ENCODE measurements at regions not wholly inside any gene's neighbourhood (a gene's known extent, or its start where the extent isn't known, plus 50 kb on each side); places are given as distances from the start of the nearest gene placed in this dataset.

DNA sequence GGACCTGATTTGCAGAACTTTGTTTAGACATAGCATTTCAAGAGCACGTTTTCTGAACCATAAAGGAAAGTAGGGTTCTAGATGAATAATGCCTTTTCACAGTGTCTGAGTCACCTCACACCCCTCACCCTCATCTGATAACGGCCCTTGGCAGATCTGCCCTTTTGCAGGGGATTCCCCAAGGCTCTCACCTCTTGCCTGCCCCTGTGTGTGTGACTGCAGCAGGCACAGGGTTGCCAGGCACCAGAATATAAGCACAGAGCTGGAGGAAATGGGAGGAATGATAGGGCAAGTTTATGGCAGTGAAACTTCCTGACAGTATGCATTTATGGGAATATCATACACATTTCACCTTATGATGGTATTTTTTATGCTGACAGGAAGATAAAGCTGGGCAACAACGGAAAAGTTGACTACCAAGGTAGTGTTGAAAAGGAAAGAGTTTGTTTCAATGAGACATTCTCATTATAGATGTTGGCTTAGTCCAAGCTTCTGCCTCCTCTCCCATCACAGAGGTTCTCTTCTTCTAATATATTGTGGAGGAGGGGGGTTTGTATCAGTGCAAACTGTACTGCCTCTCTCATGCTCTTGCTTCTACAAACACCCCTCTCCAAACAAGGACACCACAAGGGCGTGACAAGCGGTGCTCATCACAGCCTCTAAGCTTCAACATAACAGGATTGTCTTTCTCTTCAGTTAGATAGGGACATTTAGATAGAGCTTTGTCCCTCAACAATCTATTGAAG is 101.5 kb upstream of the BACH2 start:
- TF ChIP-seq, protein P1, sequence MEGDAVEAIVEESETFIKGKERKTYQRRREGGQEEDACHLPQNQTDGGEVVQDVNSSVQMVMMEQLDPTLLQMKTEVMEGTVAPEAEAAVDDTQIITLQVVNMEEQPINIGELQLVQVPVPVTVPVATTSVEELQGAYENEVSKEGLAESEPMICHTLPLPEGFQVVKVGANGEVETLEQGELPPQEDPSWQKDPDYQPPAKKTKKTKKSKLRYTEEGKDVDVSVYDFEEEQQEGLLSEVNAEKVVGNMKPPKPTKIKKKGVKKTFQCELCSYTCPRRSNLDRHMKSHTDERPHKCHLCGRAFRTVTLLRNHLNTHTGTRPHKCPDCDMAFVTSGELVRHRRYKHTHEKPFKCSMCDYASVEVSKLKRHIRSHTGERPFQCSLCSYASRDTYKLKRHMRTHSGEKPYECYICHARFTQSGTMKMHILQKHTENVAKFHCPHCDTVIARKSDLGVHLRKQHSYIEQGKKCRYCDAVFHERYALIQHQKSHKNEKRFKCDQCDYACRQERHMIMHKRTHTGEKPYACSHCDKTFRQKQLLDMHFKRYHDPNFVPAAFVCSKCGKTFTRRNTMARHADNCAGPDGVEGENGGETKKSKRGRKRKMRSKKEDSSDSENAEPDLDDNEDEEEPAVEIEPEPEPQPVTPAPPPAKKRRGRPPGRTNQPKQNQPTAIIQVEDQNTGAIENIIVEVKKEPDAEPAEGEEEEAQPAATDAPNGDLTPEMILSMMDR (conservative IDR thresholded peaks at IDR 0.05 in 1 of 2, IDR thresholded peaks at IDR 0.05 in 1 of 2; ENCODE audit: extremely low read depth in 1 of 2, insufficient read depth in 1 of 2, low read depth in 1 of 2, low read length in 2 of 2), result no peak
- TF ChIP-seq EZH2 (IDR thresholded peaks at IDR 0.05; ENCODE audit: borderline replicate concordance, low read length), result no peak

All from mammary epithelial cell (primary cell).